RPMI7951 (cell line): ENCODE measurements at regions not wholly inside any gene's neighbourhood (a gene's known extent, or its start where the extent isn't known, plus 50 kb on each side); places are given as distances from the start of the nearest gene placed in this dataset.

Experiments
- DNase-seq: peaks from one replicate; pipeline ENCODE4 v3.0.0-alpha.2; 2012; ENCODE audit warnings: low read depth

- no peak for DNase-seq
Observed at GRCh38 chr18:44051026-44051425, 629.7 kb upstream of the SETBP1 start.

- DNase-seq, result no peak
Observed at GRCh38 chr18:44054514-44054913, 626.2 kb upstream of the SETBP1 start.

GRCh38 chr18:44060197-44060596 lies 620.5 kb upstream of the SETBP1 start:
- DNase-seq, result no peak

GRCh38 chr18:44061438-44061837 lies 619.2 kb upstream of the SETBP1 start:
- no peak for DNase-seq

- DNase-seq, result no peak
Observed at GRCh38 chr18:44062345-44062744, 618.3 kb upstream of the SETBP1 start.

GRCh38 chr18:44065206-44065605 lies 615.5 kb upstream of the SETBP1 start:
- DNase-seq, result peak; percentile 1

GRCh38 chr18:44066541-44066940 lies 614.1 kb upstream of the SETBP1 start:
- no peak for DNase-seq

GRCh38 chr18:44067186-44067585 lies 613.5 kb upstream of the SETBP1 start:
- DNase-seq, result no peak

GRCh38 chr18:44075038-44075437 lies 605.6 kb upstream of the SETBP1 start:
- DNase-seq, result no peak

GRCh38 chr18:44079606-44080005 lies 601.1 kb upstream of the SETBP1 start:
- peak; percentile 55 for DNase-seq

GRCh38 chr18:44080054-44080453 lies 600.6 kb upstream of the SETBP1 start:
- DNase-seq, result no peak

GRCh38 chr18:44089732-44090131 lies 591.0 kb upstream of the SETBP1 start:
- no peak for DNase-seq

- no peak for DNase-seq
Observed at GRCh38 chr18:44090453-44090852, 590.2 kb upstream of the SETBP1 start.

- no peak for DNase-seq
Observed at GRCh38 chr18:44093253-44093652, 587.4 kb upstream of the SETBP1 start.

GRCh38 chr18:44096016-44096415 lies 584.7 kb upstream of the SETBP1 start:
- DNase-seq, result no peak

- DNase-seq, result peak; percentile 29
Observed at GRCh38 chr18:44098551-44099098, 582.1 kb upstream of the SETBP1 start.

GRCh38 chr18:44107187-44107586 lies 573.5 kb upstream of the SETBP1 start:
- no peak for DNase-seq

- no peak for DNase-seq
Observed at GRCh38 chr18:44111337-44111736, 569.4 kb upstream of the SETBP1 start.

GRCh38 chr18:44117821-44118220 lies 562.9 kb upstream of the SETBP1 start:
- no peak for DNase-seq

- DNase-seq, result no peak
Observed at GRCh38 chr18:44119607-44120006, 561.1 kb upstream of the SETBP1 start.

GRCh38 chr18:44123743-44124142 lies 556.9 kb upstream of the SETBP1 start:
- no peak for DNase-seq

- no peak for DNase-seq
Observed at GRCh38 chr18:44125446-44125845, 555.2 kb upstream of the SETBP1 start.

GRCh38 chr18:44126598-44126997 lies 554.1 kb upstream of the SETBP1 start:
- no peak for DNase-seq

GRCh38 chr18:44128365-44128764 lies 552.3 kb upstream of the SETBP1 start:
- no peak for DNase-seq
